ENCODE measurements at regions not wholly inside any gene's neighbourhood (a gene's known extent, or its start where the extent isn't known, plus 50 kb on each side); places are given as distances from the start of the nearest gene placed in this dataset.

DNA sequence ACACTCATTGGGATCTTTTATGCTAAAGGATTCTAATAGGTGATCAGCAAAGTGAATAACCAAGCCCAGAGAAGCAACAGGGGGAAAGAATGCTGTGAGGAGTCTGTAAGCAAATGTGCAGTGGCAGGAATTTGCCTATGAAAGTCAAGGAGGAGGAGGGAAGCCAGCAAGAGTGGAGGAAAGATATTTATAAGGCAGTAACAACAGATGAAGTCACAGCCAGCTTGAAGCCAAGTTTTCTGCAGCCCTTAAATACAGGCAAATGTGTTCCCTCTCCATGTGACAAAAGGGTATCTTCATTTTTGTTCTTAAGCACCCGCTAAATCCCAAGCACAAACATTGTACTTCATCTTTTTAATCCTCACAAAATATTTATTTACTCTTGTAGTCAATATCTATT, 275.0 kb upstream of the CLNK start:
- no peak for TF ChIP-seq ELF4 (IDR thresholded peaks at IDR 0.05)
- TF ChIP-seq FOXM1 (IDR thresholded peaks at IDR 0.05; ENCODE audit: borderline replicate concordance) = no peak
- TF ChIP-seq CTBP1 (IDR thresholded peaks at IDR 0.05; ENCODE audit: borderline replicate concordance) = no peak
- TF ChIP-seq SP1 (IDR thresholded peaks at IDR 0.05) = no peak
- TF ChIP-seq ZNF384 (IDR thresholded peaks at IDR 0.05) = no peak
- no peak for TF ChIP-seq FOXK2 (IDR thresholded peaks at IDR 0.05)
- TF ChIP-seq FOXA1 (IDR thresholded peaks at IDR 0.05) = no peak
- no peak for TF ChIP-seq LEF1 (IDR thresholded peaks at IDR 0.05; ENCODE audit: borderline replicate concordance)
- TF ChIP-seq ARNT (IDR thresholded peaks at IDR 0.05) = no peak
- no peak for TF ChIP-seq SUZ12 (IDR thresholded peaks at IDR 0.05)
- TF ChIP-seq, protein P1, sequence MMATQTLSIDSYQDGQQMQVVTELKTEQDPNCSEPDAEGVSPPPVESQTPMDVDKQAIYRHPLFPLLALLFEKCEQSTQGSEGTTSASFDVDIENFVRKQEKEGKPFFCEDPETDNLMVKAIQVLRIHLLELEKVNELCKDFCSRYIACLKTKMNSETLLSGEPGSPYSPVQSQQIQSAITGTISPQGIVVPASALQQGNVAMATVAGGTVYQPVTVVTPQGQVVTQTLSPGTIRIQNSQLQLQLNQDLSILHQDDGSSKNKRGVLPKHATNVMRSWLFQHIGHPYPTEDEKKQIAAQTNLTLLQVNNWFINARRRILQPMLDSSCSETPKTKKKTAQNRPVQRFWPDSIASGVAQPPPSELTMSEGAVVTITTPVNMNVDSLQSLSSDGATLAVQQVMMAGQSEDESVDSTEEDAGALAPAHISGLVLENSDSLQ (IDR thresholded peaks at IDR 0.05) = no peak
- no peak for TF ChIP-seq HDGF (IDR thresholded peaks at IDR 0.05; ENCODE audit: borderline replicate concordance)

Measured in HEK293T (cell line).